ENCODE measurements at regions not wholly inside any gene's neighbourhood (a gene's known extent, or its start where the extent isn't known, plus 50 kb on each side); places are given as distances from the start of the nearest gene placed in this dataset.

- no peaks in the 10 kb centered on the region for H3K27me3 ChIP-seq (replicated peaks; ENCODE audit: control insufficient read depth, insufficient read depth, low read length)
- TF ChIP-seq, protein P1, sequence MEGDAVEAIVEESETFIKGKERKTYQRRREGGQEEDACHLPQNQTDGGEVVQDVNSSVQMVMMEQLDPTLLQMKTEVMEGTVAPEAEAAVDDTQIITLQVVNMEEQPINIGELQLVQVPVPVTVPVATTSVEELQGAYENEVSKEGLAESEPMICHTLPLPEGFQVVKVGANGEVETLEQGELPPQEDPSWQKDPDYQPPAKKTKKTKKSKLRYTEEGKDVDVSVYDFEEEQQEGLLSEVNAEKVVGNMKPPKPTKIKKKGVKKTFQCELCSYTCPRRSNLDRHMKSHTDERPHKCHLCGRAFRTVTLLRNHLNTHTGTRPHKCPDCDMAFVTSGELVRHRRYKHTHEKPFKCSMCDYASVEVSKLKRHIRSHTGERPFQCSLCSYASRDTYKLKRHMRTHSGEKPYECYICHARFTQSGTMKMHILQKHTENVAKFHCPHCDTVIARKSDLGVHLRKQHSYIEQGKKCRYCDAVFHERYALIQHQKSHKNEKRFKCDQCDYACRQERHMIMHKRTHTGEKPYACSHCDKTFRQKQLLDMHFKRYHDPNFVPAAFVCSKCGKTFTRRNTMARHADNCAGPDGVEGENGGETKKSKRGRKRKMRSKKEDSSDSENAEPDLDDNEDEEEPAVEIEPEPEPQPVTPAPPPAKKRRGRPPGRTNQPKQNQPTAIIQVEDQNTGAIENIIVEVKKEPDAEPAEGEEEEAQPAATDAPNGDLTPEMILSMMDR (IDR thresholded peaks at IDR 0.05; ENCODE audit: insufficient read depth, low read length, poor library complexity, severe bottlenecking), result no peak
- no peak overlapping the region for H3K4me3 ChIP-seq (replicated peaks; ENCODE audit: low read depth, low read length)
- no peaks in the 10 kb centered on the region for H3K36me3 ChIP-seq (ENCODE audit: control insufficient read depth, insufficient read depth, low read length)
- DNase-seq (ENCODE audit: extremely low read depth, insufficient read length), result no peak
Measured at GRCh38 chrX:10854594-10854993, 234.2 kb upstream of the MID1 start.

DNA sequence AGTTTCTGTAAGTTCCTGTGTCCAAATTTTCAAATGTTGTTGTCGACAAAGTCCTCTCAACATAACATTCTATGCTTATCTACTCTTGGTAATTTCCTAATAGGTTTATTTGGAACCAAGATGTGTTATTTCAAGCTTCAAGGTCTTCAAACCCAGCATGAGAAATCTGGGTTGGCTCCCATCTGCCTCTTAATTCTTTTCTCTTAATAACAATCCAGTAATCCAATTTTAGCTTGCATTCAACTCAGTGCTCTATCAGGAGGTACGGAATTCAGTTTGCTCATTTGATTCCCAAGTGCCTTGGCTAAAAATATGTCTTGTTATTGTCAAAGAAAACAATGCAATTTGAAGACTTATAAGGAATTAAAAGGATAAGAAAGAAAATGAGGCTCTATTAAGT is 235.5 kb upstream of the MID1 start:
- H3K36me3 ChIP-seq (ENCODE audit: control insufficient read depth, insufficient read depth, low read length), result no peaks in the 10 kb centered on the region
- TF ChIP-seq, protein P1 (IDR thresholded peaks at IDR 0.05; ENCODE audit: insufficient read depth, low read length, poor library complexity, severe bottlenecking), result no peak
- H3K27me3 ChIP-seq (replicated peaks; ENCODE audit: control insufficient read depth, insufficient read depth, low read length), result no peaks in the 10 kb centered on the region

GRCh38 chrX:10856797-10857196 is 236.4 kb upstream of the MID1 start:
- Histone ChIP-seq H3K4me3 (replicated peaks; ENCODE audit: low read depth, low read length) (no peak overlapping the region), H3K36me3 (ENCODE audit: control insufficient read depth, insufficient read depth, low read length) (no peaks in the 10 kb centered on the region), H3K27me3 (replicated peaks; ENCODE audit: control insufficient read depth, insufficient read depth, low read length) (no peaks in the 10 kb centered on the region)
- DNase-seq (ENCODE audit: extremely low read depth, insufficient read length), result no peak
- TF ChIP-seq, protein P1 (IDR thresholded peaks at IDR 0.05; ENCODE audit: insufficient read depth, low read length, poor library complexity, severe bottlenecking), result no peak

More for the DNA sequence above, 235.5 kb upstream of the MID1 start:
- no peak overlapping the region for H3K4me3 ChIP-seq (replicated peaks; ENCODE audit: low read depth, low read length)
- no peak for DNase-seq (ENCODE audit: extremely low read depth, insufficient read length)

GRCh38 chrX:10859353-10859752 is 239.0 kb upstream of the MID1 start:
- Histone ChIP-seq H3K36me3 (ENCODE audit: control insufficient read depth, insufficient read depth, low read length) (no peaks in the 10 kb centered on the region), H3K4me3 (replicated peaks; ENCODE audit: low read depth, low read length) (no peak overlapping the region), H3K27me3 (replicated peaks; ENCODE audit: control insufficient read depth, insufficient read depth, low read length) (no peaks in the 10 kb centered on the region)
- DNase-seq (ENCODE audit: extremely low read depth, insufficient read length), result no peak
- TF ChIP-seq, protein P1 (IDR thresholded peaks at IDR 0.05; ENCODE audit: insufficient read depth, low read length, poor library complexity, severe bottlenecking), result no peak

- Histone ChIP-seq H3K36me3 (ENCODE audit: control insufficient read depth, insufficient read depth, low read length) (no peaks in the 10 kb centered on the region), H3K27me3 (replicated peaks; ENCODE audit: control insufficient read depth, insufficient read depth, low read length) (no peaks in the 10 kb centered on the region), H3K4me3 (replicated peaks; ENCODE audit: low read depth, low read length) (no peak overlapping the region)
- DNase-seq (ENCODE audit: extremely low read depth, insufficient read length), result no peak
- TF ChIP-seq, protein P1 (IDR thresholded peaks at IDR 0.05; ENCODE audit: insufficient read depth, low read length, poor library complexity, severe bottlenecking), result no peak
Measured at GRCh38 chrX:10875995-10876394, 235.1 kb upstream of the HCCS start.

DNA sequence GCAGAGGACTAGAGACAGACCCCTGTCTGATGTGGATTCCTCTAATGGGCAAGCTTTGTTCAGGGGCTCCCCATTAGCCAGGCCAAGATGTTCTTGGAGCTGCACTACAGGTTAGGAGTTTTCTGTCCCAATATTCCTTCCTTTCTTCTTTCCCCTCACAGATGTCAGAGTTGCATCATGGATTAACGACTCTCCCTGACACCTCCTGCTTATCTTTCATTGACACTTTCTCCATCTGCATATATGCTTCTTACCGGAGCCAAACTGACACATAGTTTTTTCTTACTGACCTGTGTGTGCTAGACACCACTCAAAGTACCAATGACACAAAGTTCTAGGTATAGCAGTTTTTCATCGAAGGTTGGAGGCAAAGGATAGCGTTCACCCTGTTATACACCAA is 228.6 kb upstream of the HCCS start:
- no peak overlapping the region for H3K4me3 ChIP-seq (replicated peaks; ENCODE audit: low read depth, low read length)
- no peaks in the 10 kb centered on the region for H3K36me3 ChIP-seq (ENCODE audit: control insufficient read depth, insufficient read depth, low read length)
- DNase-seq (ENCODE audit: extremely low read depth, insufficient read length), result no peak
- H3K27me3 ChIP-seq (replicated peaks; ENCODE audit: control insufficient read depth, insufficient read depth, low read length), result no peaks in the 10 kb centered on the region
- TF ChIP-seq, protein P1 (IDR thresholded peaks at IDR 0.05; ENCODE audit: insufficient read depth, low read length, poor library complexity, severe bottlenecking), result no peak
